Breast epithelium (tissue), 3 donors: ENCODE measurements at regions not wholly inside any gene's neighbourhood (a gene's known extent, or its start where the extent isn't known, plus 50 kb on each side); places are given as distances from the start of the nearest gene placed in this dataset.

ENCODE experiments used
- POLR2A ChIP-seq: fragments of 450-650 bp; IDR thresholded peaks from one replicate; pipeline ENCODE4 v1.6.1; 2016; ENCODE audit warnings: antibody characterized with exemption, mild to moderate bottlenecking, moderate library complexity
- POLR2AphosphoS5 ChIP-seq, 3 donors: sonication (generic); formaldehyde crosslinking; IDR thresholded peaks; one replicate each; pipeline ENCODE4 v1.6.1; 2017; ENCODE audit warnings: antibody characterized with exemption in 3 of 3
- TF ChIP-seq, protein P1 (sequence below), 3 donors: fragments of 450-650 bp; IDR thresholded peaks; one replicate each; pipeline ENCODE4 v1.5.1; 2016 to 2017; ENCODE audit warnings: antibody characterized with exemption in 3 of 3, mild to moderate bottlenecking in 3 of 3, moderate library complexity in 3 of 3

- TF ChIP-seq, protein P1, sequence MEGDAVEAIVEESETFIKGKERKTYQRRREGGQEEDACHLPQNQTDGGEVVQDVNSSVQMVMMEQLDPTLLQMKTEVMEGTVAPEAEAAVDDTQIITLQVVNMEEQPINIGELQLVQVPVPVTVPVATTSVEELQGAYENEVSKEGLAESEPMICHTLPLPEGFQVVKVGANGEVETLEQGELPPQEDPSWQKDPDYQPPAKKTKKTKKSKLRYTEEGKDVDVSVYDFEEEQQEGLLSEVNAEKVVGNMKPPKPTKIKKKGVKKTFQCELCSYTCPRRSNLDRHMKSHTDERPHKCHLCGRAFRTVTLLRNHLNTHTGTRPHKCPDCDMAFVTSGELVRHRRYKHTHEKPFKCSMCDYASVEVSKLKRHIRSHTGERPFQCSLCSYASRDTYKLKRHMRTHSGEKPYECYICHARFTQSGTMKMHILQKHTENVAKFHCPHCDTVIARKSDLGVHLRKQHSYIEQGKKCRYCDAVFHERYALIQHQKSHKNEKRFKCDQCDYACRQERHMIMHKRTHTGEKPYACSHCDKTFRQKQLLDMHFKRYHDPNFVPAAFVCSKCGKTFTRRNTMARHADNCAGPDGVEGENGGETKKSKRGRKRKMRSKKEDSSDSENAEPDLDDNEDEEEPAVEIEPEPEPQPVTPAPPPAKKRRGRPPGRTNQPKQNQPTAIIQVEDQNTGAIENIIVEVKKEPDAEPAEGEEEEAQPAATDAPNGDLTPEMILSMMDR (IDR thresholded peaks at IDR 0.05): no peak
- TF ChIP-seq POLR2A (no peak), POLR2AphosphoS5 (IDR thresholded peaks at IDR 0.05) (no peak)
Measured at GRCh38 chr20:11851646-11852045, 66.0 kb upstream of the BTBD3 start.
